LNCaP clone FGC (cell line): ENCODE measurements at regions not wholly inside any gene's neighbourhood (a gene's known extent, or its start where the extent isn't known, plus 50 kb on each side); places are given as distances from the start of the nearest gene placed in this dataset.

Experiments used
- DNase-seq: peaks from one replicate; pipeline ENCODE4 v3.0.0-alpha.2; 2011; ENCODE audit warnings: low read depth
- H3K4me3 ChIP-seq: 2 replicates; pipeline ENCODE4 v1.5.1; 2011; ENCODE audit warnings: mild to moderate bottlenecking, low read depth, low read length, control low read depth
- CTCF ChIP-seq: IDR thresholded peaks from 2 replicates; pipeline ENCODE4 v1.5.1; 2012; ENCODE audit warnings: mild to moderate bottlenecking; ENCODE audit not compliant: control insufficient read depth, insufficient read depth; ENCODE audit errors: extremely low read depth

DNA sequence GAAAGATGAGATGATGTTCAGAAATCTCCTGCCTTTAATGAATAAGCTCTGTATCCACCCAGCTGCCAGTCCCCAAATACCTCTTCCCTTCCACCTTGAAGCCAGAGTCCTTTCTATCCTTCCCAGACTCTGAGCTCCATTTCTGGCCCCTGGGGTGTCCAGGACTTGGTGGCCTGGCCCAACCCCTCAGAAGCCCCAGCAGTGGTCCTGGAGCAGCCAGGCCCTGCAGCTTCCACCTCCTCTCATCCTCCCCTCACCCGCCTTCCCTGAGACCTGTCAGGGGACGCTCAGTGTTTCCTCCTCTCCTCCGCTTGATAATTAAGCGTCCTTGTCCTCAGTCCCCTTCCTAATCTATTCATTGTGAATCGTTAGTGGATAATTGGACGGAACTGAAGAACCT lies 95.2 kb upstream of the CCL1 start:
- no peak for DNase-seq
- TF ChIP-seq CTCF: no peak
- H3K4me3 ChIP-seq: no peak overlapping the region

GRCh38 chr17:34456121-34456520 lies 93.1 kb upstream of the CCL1 start:
- no peak for DNase-seq
- no peak for TF ChIP-seq CTCF
- H3K4me3 ChIP-seq: no peak overlapping the region

- DNase-seq: no peak
- TF ChIP-seq CTCF: no peak
Observed at GRCh38 chr17:34452769-34453168, 89.7 kb upstream of the CCL1 start.

DNA sequence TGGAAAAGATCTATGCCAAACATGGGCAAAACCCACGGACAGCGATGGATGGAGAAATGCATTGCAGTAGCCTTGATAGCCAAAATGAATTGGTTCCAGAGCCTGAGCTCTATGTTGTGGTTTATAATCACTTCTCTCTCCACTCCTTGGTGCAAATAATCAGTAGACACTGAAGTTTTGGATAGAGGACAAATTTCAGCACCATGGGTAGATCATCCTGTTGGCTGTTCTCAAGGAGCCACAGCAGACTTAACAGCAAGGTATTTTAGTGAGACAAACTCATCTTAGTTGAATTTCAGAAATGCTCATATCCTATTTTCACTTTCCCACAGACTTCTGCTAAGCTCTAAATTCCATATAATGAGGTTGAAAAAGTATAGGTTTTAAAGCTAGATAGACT lies 88.3 kb upstream of the CCL1 start:
- H3K4me3 ChIP-seq: no peak overlapping the region
- DNase-seq: no peak
- TF ChIP-seq CTCF: no peak

More at GRCh38 chr17:34452769-34453168, 89.7 kb upstream of the CCL1 start:
- no peak overlapping the region for H3K4me3 ChIP-seq

- H3K4me3 ChIP-seq: no peak overlapping the region
- no peak for TF ChIP-seq CTCF
- no peak for DNase-seq
Observed at GRCh38 chr17:34447406-34447805, 84.4 kb upstream of the CCL1 start.

GRCh38 chr17:34445101-34445500 lies 82.1 kb upstream of the CCL1 start:
- no peak for DNase-seq
- no peak for TF ChIP-seq CTCF
- no peak overlapping the region for H3K4me3 ChIP-seq

- no peak for DNase-seq
- H3K4me3 ChIP-seq: no peak overlapping the region
- peak; percentile 63 for TF ChIP-seq CTCF
Observed at GRCh38 chr17:34443619-34444469, 80.8 kb upstream of the CCL1 start.
